ENCODE measurements at regions not wholly inside any gene's neighbourhood (a gene's known extent, or its start where the extent isn't known, plus 50 kb on each side); places are given as distances from the start of the nearest gene placed in this dataset.
A peak's percentile ranks its signal among the peaks of the same experiment; 100 is the strongest.
"Not testable (repeated sequence)": the region's sequence is repeated elsewhere in the genome, so short reads cannot be mapped to it uniquely, and the experiment has no call there.

- TF ChIP-seq CTCF (IDR thresholded peaks at IDR 0.05; ENCODE audit: low read depth, low read length), result no peak
These were observed 70.0 kb downstream of the KCTD15 start for GRCh38 chr19:33866696-33867095.

GRCh38 chr19:33868076-33868735 lies 71.5 kb downstream of the KCTD15 start:
- no peak for DNase-seq (ENCODE audit: extremely low read depth, low read depth)
- TF ChIP-seq CTCF (IDR thresholded peaks at IDR 0.05; ENCODE audit: low read depth, low read length), result no peak

More at GRCh38 chr19:33866696-33867095, 70.0 kb downstream of the KCTD15 start:
- no peak for DNase-seq (ENCODE audit: extremely low read depth, low read depth)

GRCh38 chr19:33868788-33869412 lies 72.2 kb downstream of the KCTD15 start:
- TF ChIP-seq CTCF (IDR thresholded peaks at IDR 0.05; ENCODE audit: low read depth, low read length), result peak; percentile 15
- DNase-seq (ENCODE audit: extremely low read depth, low read depth), result no peak

GRCh38 chr19:33870298-33870932 lies 73.7 kb downstream of the KCTD15 start:
- not testable (repeated sequence) for DNase-seq (ENCODE audit: extremely low read depth, low read depth)

GRCh38 chr19:33871605-33872004 lies 74.9 kb downstream of the KCTD15 start:
- TF ChIP-seq CTCF (IDR thresholded peaks at IDR 0.05; ENCODE audit: low read depth, low read length), result no peak
- DNase-seq (ENCODE audit: extremely low read depth, low read depth), result no peak

- TF ChIP-seq CTCF (IDR thresholded peaks at IDR 0.05; ENCODE audit: low read depth, low read length), result no peak
- no peak for DNase-seq (ENCODE audit: extremely low read depth, low read depth)
These were observed 76.0 kb downstream of the KCTD15 start for GRCh38 chr19:33872445-33873320.

- TF ChIP-seq CTCF (IDR thresholded peaks at IDR 0.05; ENCODE audit: low read depth, low read length), result no peak
- DNase-seq (ENCODE audit: extremely low read depth, low read depth), result no peak
These were observed 78.4 kb downstream of the KCTD15 start for GRCh38 chr19:33875071-33875470.

Data from AG09319 (cell line).